Cardiac muscle cell (in vitro differentiated cells and primary cell): ENCODE measurements at regions not wholly inside any gene's neighbourhood (a gene's known extent, or its start where the extent isn't known, plus 50 kb on each side); places are given as distances from the start of the nearest gene placed in this dataset.

Experiments used
- DNase-seq, 2 donors: peaks; one replicate each; pipeline versions ENCODE4 v3.0.0 to v3.0.0-alpha.2; 2010 to 2017; ENCODE audit warnings: low read depth in 1 of 2, low spot score in 1 of 2
- H3K27ac ChIP-seq: fragments of 200-600 bp; sonication (generic); 2 replicates; pipeline ENCODE4 v1.5.1; 2016
- H3K27me3 ChIP-seq: fragments of 200-600 bp; sonication (generic); 2 replicates; pipeline ENCODE4 v1.6.0; 2016; ENCODE audit warnings: control low read depth
- H3K36me3 ChIP-seq: fragments of 200-600 bp; sonication (generic); 2 replicates; pipeline ENCODE4 v1.5.1; 2016; ENCODE audit warnings: control low read depth
- H3K4me1 ChIP-seq: fragments of 200-600 bp; sonication (generic); 2 replicates; pipeline ENCODE4 v1.8.1; 2017; ENCODE audit warnings: low read depth, mild to moderate bottlenecking, mixed run types
- H3K4me3 ChIP-seq: fragments of 200-600 bp; sonication (generic); 2 replicates; pipeline ENCODE4 v1.5.1; 2016; ENCODE audit warnings: mild to moderate bottlenecking
- H3K9me3 ChIP-seq: fragments of 200-600 bp; sonication (generic); 2 replicates; pipeline ENCODE4 v1.5.1; 2017; ENCODE audit warnings: low read depth, mild to moderate bottlenecking, control low read depth
- TF ChIP-seq, protein P1 (sequence below): IDR thresholded peaks from 2 replicates; pipeline ENCODE4 v1.5.1; 2012; ENCODE audit warnings: low read depth, mild to moderate bottlenecking, low read length

DNA sequence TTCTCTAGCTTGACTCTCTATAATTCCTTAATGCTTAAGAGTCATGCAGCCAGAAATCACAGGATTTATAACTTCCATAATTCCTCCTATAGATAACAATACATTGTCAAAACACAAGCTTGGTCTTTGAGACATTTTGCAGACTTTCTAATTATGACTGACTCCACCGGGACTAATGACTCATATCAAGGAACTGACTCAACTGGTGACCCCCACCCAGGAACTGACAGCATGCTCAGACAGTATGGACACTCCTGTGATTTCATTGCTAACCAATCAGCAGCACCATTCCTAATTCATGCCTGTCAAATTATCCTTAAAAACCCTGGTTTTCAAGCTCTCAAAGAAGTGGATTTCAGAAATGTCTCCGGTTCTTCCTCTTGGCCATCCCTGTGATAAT is 670.5 kb upstream of the IMPG1 start:
- no peak overlapping the region for H3K27ac ChIP-seq
- H3K27me3 ChIP-seq, result no peaks in the 10 kb centered on the region
- H3K4me1 ChIP-seq, result no peaks in the 10 kb centered on the region
- H3K36me3 ChIP-seq, result no peaks in the 10 kb centered on the region
- TF ChIP-seq, protein P1, sequence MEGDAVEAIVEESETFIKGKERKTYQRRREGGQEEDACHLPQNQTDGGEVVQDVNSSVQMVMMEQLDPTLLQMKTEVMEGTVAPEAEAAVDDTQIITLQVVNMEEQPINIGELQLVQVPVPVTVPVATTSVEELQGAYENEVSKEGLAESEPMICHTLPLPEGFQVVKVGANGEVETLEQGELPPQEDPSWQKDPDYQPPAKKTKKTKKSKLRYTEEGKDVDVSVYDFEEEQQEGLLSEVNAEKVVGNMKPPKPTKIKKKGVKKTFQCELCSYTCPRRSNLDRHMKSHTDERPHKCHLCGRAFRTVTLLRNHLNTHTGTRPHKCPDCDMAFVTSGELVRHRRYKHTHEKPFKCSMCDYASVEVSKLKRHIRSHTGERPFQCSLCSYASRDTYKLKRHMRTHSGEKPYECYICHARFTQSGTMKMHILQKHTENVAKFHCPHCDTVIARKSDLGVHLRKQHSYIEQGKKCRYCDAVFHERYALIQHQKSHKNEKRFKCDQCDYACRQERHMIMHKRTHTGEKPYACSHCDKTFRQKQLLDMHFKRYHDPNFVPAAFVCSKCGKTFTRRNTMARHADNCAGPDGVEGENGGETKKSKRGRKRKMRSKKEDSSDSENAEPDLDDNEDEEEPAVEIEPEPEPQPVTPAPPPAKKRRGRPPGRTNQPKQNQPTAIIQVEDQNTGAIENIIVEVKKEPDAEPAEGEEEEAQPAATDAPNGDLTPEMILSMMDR, result no peak
- DNase-seq, result peak in 1 of 2 donors; percentile 5
- no peaks in the 10 kb centered on the region for H3K9me3 ChIP-seq
- H3K4me3 ChIP-seq, result no peak overlapping the region

DNA sequence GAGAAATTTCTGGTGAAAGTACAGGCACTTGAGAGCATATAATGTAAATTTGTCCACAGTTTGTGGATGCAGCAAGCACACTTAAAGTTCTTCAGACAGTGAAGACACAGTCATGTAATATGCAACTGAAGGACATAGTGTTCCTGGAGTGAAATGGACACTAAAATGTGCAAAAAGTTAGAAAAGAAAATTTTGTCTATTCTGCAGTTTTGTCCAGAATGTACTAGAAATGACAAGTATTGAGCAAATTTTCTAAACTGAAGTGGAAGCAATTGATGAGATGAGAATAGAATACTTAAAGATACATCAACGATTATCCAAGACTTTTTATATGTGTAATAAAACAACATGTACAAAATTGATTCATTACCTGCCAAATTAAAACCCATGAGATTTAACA is 647.0 kb upstream of the IMPG1 start:
- H3K27ac ChIP-seq, result no peak overlapping the region
- peaks cover 8% of the 10 kb centered on the region for H3K4me1 ChIP-seq
- H3K27me3 ChIP-seq, result no peaks in the 10 kb centered on the region
- H3K4me3 ChIP-seq, result no peak overlapping the region
- TF ChIP-seq, protein P1, result no peak
- no peak for DNase-seq
- no peaks in the 10 kb centered on the region for H3K9me3 ChIP-seq
- no peaks in the 10 kb centered on the region for H3K36me3 ChIP-seq

DNA sequence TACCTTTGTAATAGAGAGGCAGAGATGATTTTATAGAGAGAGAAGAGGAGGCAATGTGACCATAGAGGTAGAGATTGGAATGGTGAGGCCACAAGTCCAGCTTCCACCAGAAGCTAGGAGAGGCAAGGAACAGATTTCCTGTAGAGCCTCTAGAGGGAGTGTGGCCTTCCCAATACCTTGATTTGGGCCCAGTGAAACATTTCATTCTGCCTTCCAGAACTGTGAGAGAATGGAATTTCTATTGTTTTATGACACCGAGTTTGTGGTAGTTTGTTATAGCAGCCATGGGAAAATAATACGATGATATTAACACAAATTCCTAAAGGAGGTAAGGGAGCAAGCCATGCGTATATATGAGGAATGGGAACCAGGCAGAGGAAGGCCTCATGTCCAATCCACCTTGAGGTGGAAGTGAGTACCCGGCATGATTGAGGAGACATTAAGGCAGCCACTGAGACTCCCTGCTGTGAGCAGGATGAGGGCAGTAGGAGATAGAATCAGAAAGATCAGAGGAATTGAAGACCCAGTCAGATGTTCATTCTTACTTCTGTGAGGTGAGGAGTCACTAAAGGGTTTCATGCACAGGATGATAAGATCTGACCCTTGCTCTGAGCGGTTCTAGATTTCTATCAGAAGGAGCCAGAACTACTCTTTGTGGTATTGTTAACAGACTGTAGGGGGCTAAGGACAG is 636.3 kb upstream of the IMPG1 start:
- no peak overlapping the region for H3K27ac ChIP-seq
- peaks cover 15% of the 10 kb centered on the region for H3K4me1 ChIP-seq
- no peaks in the 10 kb centered on the region for H3K27me3 ChIP-seq
- no peaks in the 10 kb centered on the region for H3K36me3 ChIP-seq
- TF ChIP-seq, protein P1, result no peak
- peak in 1 of 2 donors; percentile 13 for DNase-seq
- H3K4me3 ChIP-seq, result no peak overlapping the region
- no peaks in the 10 kb centered on the region for H3K9me3 ChIP-seq

DNA sequence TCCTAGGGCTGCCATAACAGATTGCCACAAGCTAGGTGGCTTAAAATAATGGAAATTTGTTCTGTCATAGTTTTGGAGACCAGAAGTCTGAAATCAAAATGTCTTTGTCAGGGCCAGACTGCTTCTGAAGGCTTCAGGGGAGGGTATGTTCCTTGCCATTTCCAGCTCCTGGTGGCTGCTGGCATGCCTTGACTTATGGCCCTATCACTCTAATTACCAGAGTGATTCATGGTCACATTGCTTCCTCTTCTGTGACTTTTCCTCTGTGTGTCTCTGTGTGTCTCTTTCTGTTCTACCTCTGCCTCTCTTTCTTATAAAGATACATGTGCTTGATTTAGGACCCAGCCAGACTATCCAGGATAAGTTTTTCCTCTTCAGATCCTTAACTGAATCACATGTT is 635.2 kb upstream of the IMPG1 start:
- Histone ChIP-seq H3K4me1 (peaks cover 15% of the 10 kb centered on the region), H3K9me3 (no peaks in the 10 kb centered on the region), H3K27ac (peak overlapping the region; percentile 11), H3K27me3 (no peaks in the 10 kb centered on the region), H3K4me3 (no peak overlapping the region), H3K36me3 (no peaks in the 10 kb centered on the region)
- TF ChIP-seq, protein P1, result no peak
- no peak for DNase-seq

DNA sequence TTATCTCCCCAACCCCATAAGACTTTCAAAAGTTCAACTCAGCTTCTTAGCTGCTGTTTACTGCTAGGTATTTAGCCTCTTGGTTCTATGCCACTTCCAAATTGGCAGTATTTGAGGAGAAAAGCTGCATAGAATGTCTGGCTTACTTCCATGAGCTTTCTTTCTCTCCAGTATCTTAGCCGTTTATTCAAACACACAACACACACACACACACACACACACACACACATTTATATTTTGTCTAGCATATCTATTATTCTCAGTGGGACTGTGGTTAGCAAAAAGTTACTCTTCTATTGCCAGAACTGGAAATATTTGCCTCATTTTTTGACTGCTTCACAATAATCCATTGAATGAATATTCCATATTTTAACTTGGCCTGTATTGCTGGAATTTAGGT is 634.2 kb upstream of the IMPG1 start:
- Histone ChIP-seq H3K27me3 (no peaks in the 10 kb centered on the region), H3K4me3 (no peak overlapping the region), H3K27ac (no peak overlapping the region), H3K9me3 (no peaks in the 10 kb centered on the region), H3K36me3 (no peaks in the 10 kb centered on the region), H3K4me1 (peaks cover 15% of the 10 kb centered on the region)
- TF ChIP-seq, protein P1, result no peak
- DNase-seq, result peak in 1 of 2 donors; percentile 42

DNA sequence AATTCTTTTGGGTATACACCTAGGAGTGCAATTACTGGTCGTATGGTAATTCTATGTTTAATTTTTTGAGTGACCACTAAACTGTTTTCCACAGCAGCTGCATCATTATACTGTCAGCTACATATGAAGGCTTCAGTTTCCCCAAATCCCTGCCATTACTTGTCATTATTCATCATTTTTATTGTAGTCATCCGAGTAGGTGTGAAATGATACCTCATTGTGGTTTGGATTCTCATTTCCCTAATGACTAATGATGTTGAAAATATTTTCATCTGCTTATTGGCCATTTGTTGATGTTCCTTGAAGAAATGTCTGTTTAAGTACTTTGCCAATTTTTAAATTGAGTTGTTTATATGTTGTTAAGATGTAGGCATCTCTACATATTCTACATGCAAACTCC is 633.6 kb upstream of the IMPG1 start:
- TF ChIP-seq, protein P1, result no peak
- H3K36me3 ChIP-seq, result no peaks in the 10 kb centered on the region
- no peaks in the 10 kb centered on the region for H3K9me3 ChIP-seq
- no peak overlapping the region for H3K27ac ChIP-seq
- no peaks in the 10 kb centered on the region for H3K27me3 ChIP-seq
- peaks cover 15% of the 10 kb centered on the region for H3K4me1 ChIP-seq
- no peak for DNase-seq
- H3K4me3 ChIP-seq, result no peak overlapping the region
